HCT116 (cell line): ENCODE measurements at regions not wholly inside any gene's neighbourhood (a gene's known extent, or its start where the extent isn't known, plus 50 kb on each side); places are given as distances from the start of the nearest gene placed in this dataset.

ENCODE experiments used
- EZH2phosphoT487 ChIP-seq: fragments of 200-600 bp; IDR thresholded peaks from 2 replicates; pipeline ENCODE4 v1.6.1; 2018; ENCODE audit warnings: antibody characterized with exemption, borderline replicate concordance
- POLR2A ChIP-seq: IDR thresholded peaks from 2 replicates; pipeline ENCODE4 v1.7.0; 2011; ENCODE audit warnings: borderline replicate concordance; ENCODE audit not compliant: insufficient read depth, insufficient read length; ENCODE audit errors: extremely low read depth
- POLR2AphosphoS5 ChIP-seq: IDR thresholded peaks from 2 replicates; pipeline ENCODE4 v1.6.1; 2011; ENCODE audit warnings: mild to moderate bottlenecking, low read depth, low read length, moderate library complexity
- RAD21 ChIP-seq: IDR thresholded peaks from 2 replicates; pipeline ENCODE4 v1.6.1; 2012; ENCODE audit warnings: low read depth, mild to moderate bottlenecking
- SIN3A ChIP-seq: IDR thresholded peaks from 2 replicates; pipeline ENCODE4 v1.6.1; 2012; ENCODE audit warnings: low read depth
- TF ChIP-seq, protein P1 (sequence below), 3 experiments: fragments of 200-600 bp in 1 of 3; sonication (generic) in 1 of 3; IDR thresholded peaks in 2 of 3; conservative IDR thresholded peaks in 1 of 3; 2 replicates each; pipeline ENCODE4 v1.5.1; 2012 to 2017; ENCODE audit warnings: low read depth in 2 of 3, low read length in 2 of 3, antibody characterized with exemption in 1 of 3, borderline replicate concordance in 1 of 3, control low read depth in 1 of 3, mild to moderate bottlenecking in 1 of 3, mixed read lengths in 1 of 3, mixed run types in 1 of 3, moderate library complexity in 1 of 3; ENCODE audit not compliant: insufficient read depth in 1 of 3
- TF ChIP-seq, protein P2 (sequence below): IDR thresholded peaks from 2 replicates; pipeline ENCODE4 v1.6.1; 2012; ENCODE audit warnings: low read depth

DNA sequence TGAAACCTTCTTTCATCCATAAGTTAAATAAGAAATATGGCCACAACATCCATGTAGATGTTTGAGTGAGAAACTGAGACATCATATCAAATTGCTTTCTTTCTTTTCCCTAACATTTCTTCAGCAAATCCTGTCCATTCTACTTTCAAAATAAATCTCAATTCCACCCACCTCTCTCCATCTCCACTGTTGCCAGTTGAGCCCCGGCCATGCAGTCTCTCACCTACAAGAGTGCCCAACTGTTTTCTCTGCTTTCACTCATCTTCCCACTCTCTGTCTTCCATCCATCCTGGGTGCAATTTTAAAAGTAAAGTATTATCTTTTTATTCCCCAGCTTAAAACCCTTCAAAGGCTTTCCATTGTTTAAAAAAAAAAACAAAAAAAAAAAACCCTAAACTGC is 260.4 kb downstream of the DEPDC1B start:
- TF ChIP-seq, protein P1, sequence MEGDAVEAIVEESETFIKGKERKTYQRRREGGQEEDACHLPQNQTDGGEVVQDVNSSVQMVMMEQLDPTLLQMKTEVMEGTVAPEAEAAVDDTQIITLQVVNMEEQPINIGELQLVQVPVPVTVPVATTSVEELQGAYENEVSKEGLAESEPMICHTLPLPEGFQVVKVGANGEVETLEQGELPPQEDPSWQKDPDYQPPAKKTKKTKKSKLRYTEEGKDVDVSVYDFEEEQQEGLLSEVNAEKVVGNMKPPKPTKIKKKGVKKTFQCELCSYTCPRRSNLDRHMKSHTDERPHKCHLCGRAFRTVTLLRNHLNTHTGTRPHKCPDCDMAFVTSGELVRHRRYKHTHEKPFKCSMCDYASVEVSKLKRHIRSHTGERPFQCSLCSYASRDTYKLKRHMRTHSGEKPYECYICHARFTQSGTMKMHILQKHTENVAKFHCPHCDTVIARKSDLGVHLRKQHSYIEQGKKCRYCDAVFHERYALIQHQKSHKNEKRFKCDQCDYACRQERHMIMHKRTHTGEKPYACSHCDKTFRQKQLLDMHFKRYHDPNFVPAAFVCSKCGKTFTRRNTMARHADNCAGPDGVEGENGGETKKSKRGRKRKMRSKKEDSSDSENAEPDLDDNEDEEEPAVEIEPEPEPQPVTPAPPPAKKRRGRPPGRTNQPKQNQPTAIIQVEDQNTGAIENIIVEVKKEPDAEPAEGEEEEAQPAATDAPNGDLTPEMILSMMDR (IDR thresholded peaks at IDR 0.05 in 2 of 3, conservative IDR thresholded peaks at IDR 0.05 in 1 of 3; ENCODE audit: borderline replicate concordance in 1 of 3, insufficient read depth in 1 of 3, low read depth in 2 of 3, low read length in 2 of 3): no peak
- no peak for TF ChIP-seq POLR2AphosphoS5
- TF ChIP-seq EZH2phosphoT487: no peak
- no peak for TF ChIP-seq SIN3A
- no peak for TF ChIP-seq POLR2A
- TF ChIP-seq, protein P2, sequence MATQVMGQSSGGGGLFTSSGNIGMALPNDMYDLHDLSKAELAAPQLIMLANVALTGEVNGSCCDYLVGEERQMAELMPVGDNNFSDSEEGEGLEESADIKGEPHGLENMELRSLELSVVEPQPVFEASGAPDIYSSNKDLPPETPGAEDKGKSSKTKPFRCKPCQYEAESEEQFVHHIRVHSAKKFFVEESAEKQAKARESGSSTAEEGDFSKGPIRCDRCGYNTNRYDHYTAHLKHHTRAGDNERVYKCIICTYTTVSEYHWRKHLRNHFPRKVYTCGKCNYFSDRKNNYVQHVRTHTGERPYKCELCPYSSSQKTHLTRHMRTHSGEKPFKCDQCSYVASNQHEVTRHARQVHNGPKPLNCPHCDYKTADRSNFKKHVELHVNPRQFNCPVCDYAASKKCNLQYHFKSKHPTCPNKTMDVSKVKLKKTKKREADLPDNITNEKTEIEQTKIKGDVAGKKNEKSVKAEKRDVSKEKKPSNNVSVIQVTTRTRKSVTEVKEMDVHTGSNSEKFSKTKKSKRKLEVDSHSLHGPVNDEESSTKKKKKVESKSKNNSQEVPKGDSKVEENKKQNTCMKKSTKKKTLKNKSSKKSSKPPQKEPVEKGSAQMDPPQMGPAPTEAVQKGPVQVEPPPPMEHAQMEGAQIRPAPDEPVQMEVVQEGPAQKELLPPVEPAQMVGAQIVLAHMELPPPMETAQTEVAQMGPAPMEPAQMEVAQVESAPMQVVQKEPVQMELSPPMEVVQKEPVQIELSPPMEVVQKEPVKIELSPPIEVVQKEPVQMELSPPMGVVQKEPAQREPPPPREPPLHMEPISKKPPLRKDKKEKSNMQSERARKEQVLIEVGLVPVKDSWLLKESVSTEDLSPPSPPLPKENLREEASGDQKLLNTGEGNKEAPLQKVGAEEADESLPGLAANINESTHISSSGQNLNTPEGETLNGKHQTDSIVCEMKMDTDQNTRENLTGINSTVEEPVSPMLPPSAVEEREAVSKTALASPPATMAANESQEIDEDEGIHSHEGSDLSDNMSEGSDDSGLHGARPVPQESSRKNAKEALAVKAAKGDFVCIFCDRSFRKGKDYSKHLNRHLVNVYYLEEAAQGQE: no peak
- no peak for TF ChIP-seq RAD21
